Endodermal cell (in vitro differentiated cells): ENCODE measurements at regions not wholly inside any gene's neighbourhood (a gene's known extent, or its start where the extent isn't known, plus 50 kb on each side); places are given as distances from the start of the nearest gene placed in this dataset.
"Not testable (repeated sequence)": the region's sequence is repeated elsewhere in the genome, so short reads cannot be mapped to it uniquely, and the experiment has no call there.

ENCODE experiments used
- DNase-seq: peaks from one replicate; pipeline ENCODE4 v3.0.0-alpha.2; 2017
- H3K27ac ChIP-seq: 2 replicates; pipeline ENCODE4 v1.5.1; 2013; ENCODE audit warnings: mild to moderate bottlenecking, low read depth, low read length, moderate library complexity
- H3K27me3 ChIP-seq: 2 replicates; pipeline ENCODE4 v1.6.1; 2013; ENCODE audit warnings: mild to moderate bottlenecking, low read length, moderate library complexity; ENCODE audit not compliant: insufficient read depth, control insufficient read depth, poor library complexity, severe bottlenecking
- H3K36me3 ChIP-seq: 2 replicates; pipeline ENCODE4 v1.7.0; 2013; ENCODE audit warnings: mild to moderate bottlenecking, low read length, moderate library complexity; ENCODE audit not compliant: control insufficient read depth, insufficient read depth
- H3K4me1 ChIP-seq: one replicate; pipeline ENCODE4 v1.7.0; 2013; ENCODE audit warnings: low read length; ENCODE audit not compliant: control insufficient read depth, insufficient read depth
- H3K4me3 ChIP-seq: 2 replicates; pipeline ENCODE4 v1.5.1; 2013; ENCODE audit warnings: mild to moderate bottlenecking, low read length, moderate library complexity
- H3K9ac ChIP-seq: 2 replicates; pipeline ENCODE4 v1.6.1; 2013; ENCODE audit warnings: mild to moderate bottlenecking, low read length, moderate library complexity; ENCODE audit not compliant: poor library complexity, severe bottlenecking; ENCODE audit errors: extremely low read depth
- H3K9me3 ChIP-seq: 2 replicates; pipeline ENCODE4 v1.6.1; 2013; ENCODE audit warnings: mild to moderate bottlenecking, low read length, moderate library complexity; ENCODE audit not compliant: control insufficient read depth
- H3K27ac Mint-ChIP-seq: 2 replicates; pipeline ENCODE4 v1.8.0; 2020; ENCODE audit warnings: mixed read lengths
- H3K27me3 Mint-ChIP-seq: 2 replicates; pipeline ENCODE4 v1.8.0; 2021; ENCODE audit warnings: mild to moderate bottlenecking, mixed read lengths; ENCODE audit not compliant: insufficient read depth
- H3K36me3 Mint-ChIP-seq: 2 replicates; pipeline ENCODE4 v1.8.0; 2020; ENCODE audit warnings: low read depth, mixed read lengths
- H3K4me1 Mint-ChIP-seq: 2 replicates; pipeline ENCODE4 v1.8.0; 2020; ENCODE audit warnings: mixed read lengths
- H3K4me3 Mint-ChIP-seq: 2 replicates; pipeline ENCODE4 v1.8.0; 2020; ENCODE audit warnings: mild to moderate bottlenecking, moderate library complexity, mixed read lengths
- H3K9me3 Mint-ChIP-seq: 2 replicates; pipeline ENCODE4 v1.8.0; 2020; ENCODE audit warnings: mild to moderate bottlenecking, mixed read lengths
- CTCF ChIP-seq: fragments of 200-600 bp; sonication (generic); conservative IDR thresholded peaks from 2 replicates; pipeline ENCODE4 v1.5.0; 2021; ENCODE audit warnings: antibody characterized with exemption, mild to moderate bottlenecking
- WGBS, 2 experiments: methylation state at CpG; one replicate each; pipeline versions ENCODE4 v1.1.5 to v1.1.7; 2013; ENCODE audit warnings: missing lambda C conversion rate in 2 of 2, mixed read lengths in 1 of 2; ENCODE audit not compliant: insufficient coverage in 1 of 2, insufficient read length in 1 of 2; 5-methylcytosine and 5-hydroxymethylcytosine counted together

GRCh38 chr4:110332483-110332882, 134.1 kb upstream of the ELOVL6 start:
- Histone ChIP-seq H3K4me1 (no peaks in the 10 kb centered on the region), H3K9me3 (peaks cover 12% of the 10 kb centered on the region), H3K4me3 (no peak overlapping the region), H3K27me3 (no peaks in the 10 kb centered on the region), H3K36me3 (no peaks in the 10 kb centered on the region), H3K9ac (no peak overlapping the region), H3K27ac (no peak overlapping the region)
- 91 to 92% methylated on average over 1 to 2 of the region's 2 CpGs for WGBS, 2 experiments
- DNase-seq: no peak
- peaks cover 29% of the 10 kb centered on the region for H3K9me3 Mint-ChIP-seq
- no peak overlapping the region for H3K4me3 Mint-ChIP-seq
- no peaks in the 10 kb centered on the region for H3K4me1 Mint-ChIP-seq
- H3K27ac Mint-ChIP-seq: no peak overlapping the region
- H3K27me3 Mint-ChIP-seq: no peaks in the 10 kb centered on the region
- no peak for TF ChIP-seq CTCF
- H3K36me3 Mint-ChIP-seq: no peaks in the 10 kb centered on the region

GRCh38 chr4:110326426-110326825, 128.0 kb upstream of the ELOVL6 start:
- not testable (repeated sequence) for H3K36me3 ChIP-seq, DNase-seq, H3K9ac ChIP-seq, H3K4me3 Mint-ChIP-seq, H3K27me3 ChIP-seq, H3K27me3 Mint-ChIP-seq, H3K27ac Mint-ChIP-seq, H3K4me1 Mint-ChIP-seq, H3K36me3 Mint-ChIP-seq, H3K27ac ChIP-seq, H3K4me3 ChIP-seq, H3K4me1 ChIP-seq
- WGBS, 2 experiments: 95% methylated on average over 3 of the region's 4 CpGs
- H3K9me3 ChIP-seq: peaks cover 12% of the 10 kb centered on the region
- peaks cover 44% of the 10 kb centered on the region for H3K9me3 Mint-ChIP-seq

GRCh38 chr4:110310795-110311194, 112.4 kb upstream of the ELOVL6 start:
- no peak overlapping the region for H3K9ac ChIP-seq
- Mint-ChIP-seq H3K4me1 (no peaks in the 10 kb centered on the region), H3K27me3 (peaks cover 2% of the 10 kb centered on the region), H3K27ac (no peak overlapping the region), H3K36me3 (no peaks in the 10 kb centered on the region), H3K9me3 (no peaks in the 10 kb centered on the region), H3K4me3 (no peak overlapping the region)
- H3K4me1 ChIP-seq: no peaks in the 10 kb centered on the region
- TF ChIP-seq CTCF: no peak
- no peak overlapping the region for H3K4me3 ChIP-seq
- no peaks in the 10 kb centered on the region for H3K27me3 ChIP-seq
- DNase-seq: no peak
- no peaks in the 10 kb centered on the region for H3K36me3 ChIP-seq
- H3K27ac ChIP-seq: no peak overlapping the region
- no peaks in the 10 kb centered on the region for H3K9me3 ChIP-seq
- WGBS, 2 experiments: 87 to 100% methylated on average over 1 of the region's 1 CpG

GRCh38 chr4:110309675-110310074, 111.3 kb upstream of the ELOVL6 start:
- DNase-seq: no peak
- Histone ChIP-seq H3K9ac (no peak overlapping the region), H3K27ac (no peak overlapping the region), H3K27me3 (no peaks in the 10 kb centered on the region), H3K4me1 (no peaks in the 10 kb centered on the region), H3K9me3 (no peaks in the 10 kb centered on the region), H3K36me3 (no peaks in the 10 kb centered on the region), H3K4me3 (no peak overlapping the region)
- Mint-ChIP-seq H3K4me3 (no peak overlapping the region), H3K36me3 (no peaks in the 10 kb centered on the region), H3K9me3 (no peaks in the 10 kb centered on the region), H3K27me3 (peaks cover 2% of the 10 kb centered on the region), H3K4me1 (no peaks in the 10 kb centered on the region), H3K27ac (no peak overlapping the region)
- TF ChIP-seq CTCF: no peak
